Epithelial cell of esophagus (primary cell): ENCODE measurements at regions not wholly inside any gene's neighbourhood (a gene's known extent, or its start where the extent isn't known, plus 50 kb on each side); places are given as distances from the start of the nearest gene placed in this dataset.
"Not testable (repeated sequence)": the region's sequence is repeated elsewhere in the genome, so short reads cannot be mapped to it uniquely, and the experiment has no call there.

ENCODE experiments used
- DNase-seq: peaks from one replicate; pipeline ENCODE4 v3.0.0; 2010; ENCODE audit warnings: low read depth
- H3K4me3 ChIP-seq: 2 replicates; pipeline ENCODE4 v1.5.1; 2011; ENCODE audit warnings: mild to moderate bottlenecking, low read length, control low read depth
- TF ChIP-seq, protein P1 (sequence below): IDR thresholded peaks from 2 replicates; pipeline ENCODE4 v1.5.1; 2011; ENCODE audit warnings: low read depth, mild to moderate bottlenecking, low read length, control low read depth, inconsistent platforms; ENCODE audit not compliant: insufficient read depth; ENCODE audit errors: missing control alignments

DNA sequence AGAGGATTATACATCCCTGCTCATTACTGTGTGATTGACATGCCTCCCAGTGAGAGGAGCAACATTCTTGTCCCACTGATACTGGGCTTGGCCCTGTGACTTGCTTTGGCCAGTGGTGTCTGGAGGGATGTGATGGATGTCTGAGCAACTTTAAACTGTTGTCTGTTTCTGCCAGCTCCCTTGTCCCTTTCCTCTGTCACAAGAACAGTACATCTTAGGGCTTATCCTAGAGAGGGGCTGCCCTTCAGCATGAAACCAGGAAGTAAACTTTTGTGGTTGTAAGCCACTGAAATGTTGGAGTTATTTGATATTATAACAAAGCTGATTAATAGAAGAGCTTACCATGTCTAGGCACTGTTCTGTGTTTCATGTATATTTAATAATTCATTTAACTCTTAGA, 82.9 kb upstream of the GPRC5B start:
- H3K4me3 ChIP-seq: no peak overlapping the region
- DNase-seq: no peak
- TF ChIP-seq, protein P1, sequence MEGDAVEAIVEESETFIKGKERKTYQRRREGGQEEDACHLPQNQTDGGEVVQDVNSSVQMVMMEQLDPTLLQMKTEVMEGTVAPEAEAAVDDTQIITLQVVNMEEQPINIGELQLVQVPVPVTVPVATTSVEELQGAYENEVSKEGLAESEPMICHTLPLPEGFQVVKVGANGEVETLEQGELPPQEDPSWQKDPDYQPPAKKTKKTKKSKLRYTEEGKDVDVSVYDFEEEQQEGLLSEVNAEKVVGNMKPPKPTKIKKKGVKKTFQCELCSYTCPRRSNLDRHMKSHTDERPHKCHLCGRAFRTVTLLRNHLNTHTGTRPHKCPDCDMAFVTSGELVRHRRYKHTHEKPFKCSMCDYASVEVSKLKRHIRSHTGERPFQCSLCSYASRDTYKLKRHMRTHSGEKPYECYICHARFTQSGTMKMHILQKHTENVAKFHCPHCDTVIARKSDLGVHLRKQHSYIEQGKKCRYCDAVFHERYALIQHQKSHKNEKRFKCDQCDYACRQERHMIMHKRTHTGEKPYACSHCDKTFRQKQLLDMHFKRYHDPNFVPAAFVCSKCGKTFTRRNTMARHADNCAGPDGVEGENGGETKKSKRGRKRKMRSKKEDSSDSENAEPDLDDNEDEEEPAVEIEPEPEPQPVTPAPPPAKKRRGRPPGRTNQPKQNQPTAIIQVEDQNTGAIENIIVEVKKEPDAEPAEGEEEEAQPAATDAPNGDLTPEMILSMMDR: no peak

GRCh38 chr16:19963301-19963700, 78.7 kb upstream of the GPRC5B start:
- DNase-seq: no peak
- H3K4me3 ChIP-seq: no peak overlapping the region
- TF ChIP-seq, protein P1: no peak

- no peak for DNase-seq
- no peak overlapping the region for H3K4me3 ChIP-seq
- TF ChIP-seq, protein P1: no peak
Measured at GRCh38 chr16:19960183-19960582, 75.5 kb upstream of the GPRC5B start.

DNA sequence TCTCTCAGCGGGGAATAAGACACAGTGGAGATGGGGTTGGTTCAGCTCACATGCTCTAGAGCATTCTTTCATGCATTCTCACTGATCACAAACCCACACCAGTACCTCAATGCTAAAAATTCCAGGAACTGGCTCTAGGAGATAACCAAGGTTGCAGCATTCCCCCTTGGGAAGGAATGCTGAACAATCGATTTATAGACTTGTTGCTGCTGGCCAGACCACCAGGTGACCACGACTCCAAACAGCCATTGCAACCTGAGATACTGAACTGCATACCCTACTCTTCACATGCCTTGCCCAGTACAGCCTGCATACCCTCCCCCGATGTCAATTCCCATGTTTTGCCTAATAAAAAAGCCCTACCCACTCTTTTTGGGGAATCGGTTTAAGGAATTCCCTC, 75.1 kb upstream of the GPRC5B start:
- no peak for DNase-seq
- TF ChIP-seq, protein P1: no peak

DNA sequence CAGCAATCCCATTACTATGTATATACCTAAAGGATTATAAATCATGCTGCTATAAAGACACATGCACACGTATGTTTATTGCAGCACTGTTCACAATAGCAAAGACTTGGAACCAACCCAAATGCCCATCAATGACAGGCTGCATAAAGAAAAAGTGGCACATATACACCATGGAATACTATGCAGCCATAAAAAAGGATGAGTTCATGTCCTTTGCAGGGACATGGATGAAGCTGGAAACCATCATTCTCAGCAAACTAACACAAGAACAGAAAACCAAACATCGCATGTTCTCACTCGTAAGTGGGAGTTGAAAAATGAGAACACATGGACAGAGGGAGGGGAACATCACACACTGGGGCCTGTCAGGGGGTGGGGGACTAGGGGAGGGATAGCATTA, 71.2 kb upstream of the GPRC5B start:
- DNase-seq, H3K4me3 ChIP-seq: not testable (repeated sequence)

More for the DNA sequence above, 75.1 kb upstream of the GPRC5B start:
- H3K4me3 ChIP-seq: no peak overlapping the region

DNA sequence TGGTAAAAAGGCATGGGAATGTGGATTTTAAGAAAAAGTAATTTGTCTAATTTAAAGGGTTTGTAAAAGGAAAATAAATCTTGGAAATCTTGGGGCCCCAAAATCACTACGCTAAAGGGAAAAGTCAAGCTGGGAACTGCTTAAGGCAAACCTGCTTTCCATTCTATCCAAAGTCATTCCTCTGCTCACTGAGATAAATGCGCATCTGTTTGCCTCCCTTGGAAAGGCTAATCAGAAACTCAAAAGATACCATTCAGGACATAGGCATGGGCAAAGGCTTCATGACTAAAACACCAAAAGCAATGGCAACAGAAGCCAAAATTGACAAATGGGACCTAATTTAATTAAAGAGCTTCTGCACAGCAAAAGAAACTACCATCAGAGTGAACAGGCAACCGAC, 70.4 kb upstream of the GPRC5B start:
- H3K4me3 ChIP-seq, DNase-seq: not testable (repeated sequence)

DNA sequence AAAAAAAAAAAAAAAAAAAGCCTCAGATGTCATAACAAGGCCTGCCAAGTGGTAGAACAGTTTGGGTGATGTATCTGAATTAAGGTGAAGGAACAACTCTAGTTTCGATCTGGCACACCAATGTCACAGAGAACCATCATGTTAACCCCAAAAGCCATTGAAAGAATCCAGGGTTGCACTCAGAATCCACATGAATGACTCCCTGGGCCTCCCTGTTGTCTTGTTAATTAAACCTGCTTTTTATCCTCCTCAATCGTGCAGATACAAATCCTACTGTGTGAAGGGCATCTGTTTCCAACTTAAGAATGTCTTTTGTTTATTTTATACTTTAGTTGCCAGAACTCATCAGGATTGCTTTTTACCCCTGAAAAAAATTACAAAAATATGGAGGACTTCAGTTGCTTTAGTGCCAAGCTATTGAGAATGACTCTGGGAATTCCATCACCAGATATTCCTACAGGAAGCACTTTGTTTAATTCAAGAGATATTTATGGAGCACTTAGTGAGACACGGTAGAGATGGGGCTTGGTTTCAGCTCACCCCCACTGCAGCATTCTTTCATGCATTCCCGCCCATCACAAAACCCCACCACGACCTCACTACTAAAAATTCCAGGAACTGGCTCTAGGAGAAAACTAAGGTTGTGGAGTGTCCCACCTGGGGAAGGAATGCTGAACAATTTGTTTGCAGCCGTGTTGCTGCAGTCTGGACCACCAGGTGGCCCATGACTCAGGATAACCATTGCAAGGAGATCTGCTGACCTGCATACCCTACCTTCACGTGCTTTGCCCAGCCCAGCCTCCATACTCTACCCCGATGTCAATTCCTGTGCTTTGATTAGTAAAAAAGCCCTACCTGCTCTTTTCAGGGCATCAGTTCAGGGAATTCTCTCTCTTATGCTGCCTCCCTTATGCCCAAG, 63.8 kb upstream of the GPRC5B start:
- TF ChIP-seq, protein P1: no peak
- DNase-seq: no peak
- H3K4me3 ChIP-seq: no peak overlapping the region

DNA sequence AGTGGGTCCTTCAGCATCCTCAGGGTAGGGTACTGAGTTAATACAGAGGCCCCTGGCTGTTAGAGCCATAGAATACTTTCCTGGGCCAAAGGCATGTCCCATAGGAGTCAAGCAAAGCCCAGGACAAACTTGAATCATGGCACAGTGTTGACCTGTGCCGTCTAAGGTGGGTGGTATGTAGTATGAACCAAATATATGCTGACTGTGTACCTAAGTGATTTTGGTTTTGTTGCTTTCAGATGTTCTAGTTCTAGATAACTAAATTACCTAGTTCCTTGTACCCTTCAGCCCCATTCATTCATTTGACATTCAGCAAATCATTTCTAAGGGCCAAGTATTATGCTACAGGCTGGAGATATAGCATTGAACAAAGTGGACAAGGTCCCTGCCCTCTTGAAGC, 61.3 kb upstream of the GPRC5B start:
- TF ChIP-seq, protein P1: no peak
- no peak overlapping the region for H3K4me3 ChIP-seq
- DNase-seq: no peak
